Smooth muscle cell (in vitro differentiated cells): ENCODE measurements at regions not wholly inside any gene's neighbourhood (a gene's known extent, or its start where the extent isn't known, plus 50 kb on each side); places are given as distances from the start of the nearest gene placed in this dataset.

ENCODE experiments used
- DNase-seq: peaks from one replicate; lab custom pipeline; 2025; ENCODE audit not compliant: unreplicated experiment; lab: John Stamatoyannopoulos, UW
- H2AFZ ChIP-seq: fragments of 200-600 bp; sonication (generic); 2 replicates; pipeline ENCODE4 v1.6.0; 2016; ENCODE audit warnings: antibody characterized with exemption, low read depth, mild to moderate bottlenecking
- H3F3A ChIP-seq: fragments of 200-600 bp; sonication (generic); 2 replicates; pipeline ENCODE4 v1.6.0; 2017; ENCODE audit warnings: antibody characterized with exemption, low read depth
- H3K27ac ChIP-seq: fragments of 200-600 bp; sonication (generic); 2 replicates; pipeline ENCODE4 v1.5.1; 2016; ENCODE audit warnings: low read depth, mild to moderate bottlenecking
- H3K27me3 ChIP-seq: fragments of 200-600 bp; sonication (generic); 2 replicates; pipeline ENCODE4 v1.6.1; 2016; ENCODE audit warnings: low read depth, mild to moderate bottlenecking
- H3K36me3 ChIP-seq: fragments of 200-600 bp; sonication (generic); 2 replicates; pipeline ENCODE4 v1.5.1; 2016; ENCODE audit warnings: low read depth
- H3K4me1 ChIP-seq: fragments of 200-600 bp; sonication (generic); 2 replicates; pipeline ENCODE4 v1.5.1; 2016; ENCODE audit warnings: low read depth
- H3K4me2 ChIP-seq: fragments of 200-600 bp; sonication (generic); 2 replicates; pipeline ENCODE4 v1.6.0; 2016; ENCODE audit warnings: mild to moderate bottlenecking
- H3K4me3 ChIP-seq: fragments of 200-600 bp; sonication (generic); 2 replicates; pipeline ENCODE4 v1.5.1; 2016; ENCODE audit warnings: mild to moderate bottlenecking
- H3K79me2 ChIP-seq: fragments of 200-600 bp; sonication (generic); 2 replicates; pipeline ENCODE4 v1.6.0; 2016; ENCODE audit warnings: low read depth, mild to moderate bottlenecking
- H3K9ac ChIP-seq: fragments of 200-600 bp; sonication (generic); 2 replicates; pipeline ENCODE4 v1.6.0; 2016; ENCODE audit warnings: low read depth
- H3K9me3 ChIP-seq: fragments of 200-600 bp; sonication (generic); replicated peaks from 2 replicates; pipeline ENCODE4 v1.5.1; 2016; ENCODE audit warnings: low read depth
- H4K20me1 ChIP-seq: fragments of 200-600 bp; sonication (generic); 2 replicates; pipeline ENCODE4 v1.6.0; 2016; ENCODE audit warnings: low read depth
- CTCF ChIP-seq: fragments of 200-600 bp; sonication (generic); IDR thresholded peaks from 2 replicates; pipeline ENCODE4 v1.5.1; 2017; ENCODE audit warnings: borderline replicate concordance, mild to moderate bottlenecking, antibody characterized with exemption; ENCODE audit not compliant: insufficient read depth, poor library complexity, severe bottlenecking
- WGBS: methylation state at CpG from one replicate; pipeline ENCODE4 v1.1.7; 2016; ENCODE audit warnings: low lambda C conversion rate; 5-methylcytosine and 5-hydroxymethylcytosine counted together

- H3K4me3 ChIP-seq = no peak overlapping the region
- H3K9me3 ChIP-seq = no peaks in the 10 kb centered on the region
- H2AFZ ChIP-seq = no peak overlapping the region
- no peaks in the 10 kb centered on the region for H4K20me1 ChIP-seq
- DNase-seq = no peak
- no peak overlapping the region for H3K27ac ChIP-seq
- H3K9ac ChIP-seq = no peak overlapping the region
- no peaks in the 10 kb centered on the region for H3K79me2 ChIP-seq
- TF ChIP-seq CTCF = no peak
- WGBS = 77% methylated on average over 1 of the region's 1 CpG
- H3F3A ChIP-seq = peaks cover 16% of the 10 kb centered on the region
- no peaks in the 10 kb centered on the region for H3K36me3 ChIP-seq
- H3K4me1 ChIP-seq = no peaks in the 10 kb centered on the region
- H3K27me3 ChIP-seq = no peaks in the 10 kb centered on the region
- H3K4me2 ChIP-seq = no peak overlapping the region
Measured at GRCh38 chr10:91343010-91343409, 67.1 kb upstream of the HECTD2 start.

GRCh38 chr10:91344117-91344856, 65.9 kb upstream of the HECTD2 start:
- H3K27me3 ChIP-seq = no peaks in the 10 kb centered on the region
- H4K20me1 ChIP-seq = no peaks in the 10 kb centered on the region
- no peak overlapping the region for H3K4me3 ChIP-seq
- no peaks in the 10 kb centered on the region for H3K9me3 ChIP-seq
- no peaks in the 10 kb centered on the region for H3K79me2 ChIP-seq
- H3K36me3 ChIP-seq = no peaks in the 10 kb centered on the region
- H3F3A ChIP-seq = peaks cover 20% of the 10 kb centered on the region
- no peak for TF ChIP-seq CTCF
- DNase-seq = no peak
- no peak overlapping the region for H2AFZ ChIP-seq
- no peak overlapping the region for H3K9ac ChIP-seq
- H3K27ac ChIP-seq = no peak overlapping the region
- no peaks in the 10 kb centered on the region for H3K4me1 ChIP-seq
- no peak overlapping the region for H3K4me2 ChIP-seq
- 88% methylated on average over 11 of the region's 11 CpGs for WGBS

GRCh38 chr10:91345716-91346115, 64.4 kb upstream of the HECTD2 start:
- peaks cover 13% of the 10 kb centered on the region for H3F3A ChIP-seq
- no peaks in the 10 kb centered on the region for H3K27me3 ChIP-seq
- no peak overlapping the region for H2AFZ ChIP-seq
- H3K4me1 ChIP-seq = no peaks in the 10 kb centered on the region
- no peak overlapping the region for H3K27ac ChIP-seq
- H3K4me2 ChIP-seq = no peak overlapping the region
- no peaks in the 10 kb centered on the region for H3K36me3 ChIP-seq
- no peaks in the 10 kb centered on the region for H3K79me2 ChIP-seq
- no peaks in the 10 kb centered on the region for H4K20me1 ChIP-seq
- H3K9ac ChIP-seq = no peak overlapping the region
- 86% methylated on average over 2 of the region's 2 CpGs for WGBS
- no peaks in the 10 kb centered on the region for H3K9me3 ChIP-seq
- DNase-seq = no peak
- H3K4me3 ChIP-seq = no peak overlapping the region
- no peak for TF ChIP-seq CTCF

DNA sequence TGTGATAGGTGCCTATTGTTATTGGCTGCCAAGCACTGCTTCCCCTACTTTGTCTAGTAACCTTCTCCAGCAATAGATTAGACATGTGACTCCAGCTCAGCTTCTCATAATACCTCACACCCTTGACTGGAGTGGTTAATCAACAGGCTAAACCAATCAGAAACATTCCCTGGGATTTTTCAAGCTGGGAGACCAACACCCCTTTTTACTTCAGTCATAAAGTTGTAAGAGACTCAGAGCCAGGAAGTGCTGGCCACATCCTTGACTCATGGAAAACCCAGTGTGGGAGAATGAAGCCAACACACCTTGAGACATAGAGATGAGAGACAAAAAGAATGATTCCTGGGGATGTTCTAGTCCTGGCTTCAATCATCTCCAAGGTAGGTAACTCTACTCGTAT, 62.6 kb upstream of the HECTD2 start:
- WGBS = 90% methylated on average over 1 of the region's 1 CpG
- Histone ChIP-seq H3K4me3 (no peak overlapping the region), H3F3A (peaks cover 4% of the 10 kb centered on the region), H3K4me2 (no peak overlapping the region), H3K4me1 (no peaks in the 10 kb centered on the region), H3K79me2 (no peaks in the 10 kb centered on the region), H3K27me3 (no peaks in the 10 kb centered on the region), H3K9me3 (no peaks in the 10 kb centered on the region), H3K27ac (no peak overlapping the region), H2AFZ (no peak overlapping the region), H3K9ac (no peak overlapping the region), H3K36me3 (no peaks in the 10 kb centered on the region), H4K20me1 (no peaks in the 10 kb centered on the region)
- TF ChIP-seq CTCF = no peak
- DNase-seq = no peak
